Type B pancreatic cell (in vitro differentiated cells): ENCODE measurements at regions not wholly inside any gene's neighbourhood (a gene's known extent, or its start where the extent isn't known, plus 50 kb on each side); places are given as distances from the start of the nearest gene placed in this dataset.

Experiments
- DNase-seq: peaks from one replicate; pipeline ENCODE4 v3.0.0; 2021; ENCODE audit warnings: mixed read lengths; ENCODE audit not compliant: unreplicated experiment; ENCODE audit errors: extremely low spot score
- H3K27ac Mint-ChIP-seq: 2 replicates; pipeline ENCODE4 v1.8.0; 2021; ENCODE audit warnings: mild to moderate bottlenecking, mixed read lengths
- H3K27me3 Mint-ChIP-seq: 2 replicates; pipeline ENCODE4 v1.8.0; 2021; ENCODE audit warnings: mixed read lengths
- H3K36me3 Mint-ChIP-seq: 2 replicates; pipeline ENCODE4 v1.8.0; 2021; ENCODE audit warnings: mixed read lengths
- H3K4me1 Mint-ChIP-seq: one replicate; pipeline ENCODE4 v1.8.0; 2021; ENCODE audit warnings: mixed read lengths; ENCODE audit not compliant: unreplicated experiment
- H3K4me3 Mint-ChIP-seq: 2 replicates; pipeline ENCODE4 v1.8.0; 2021; ENCODE audit warnings: mild to moderate bottlenecking, mixed read lengths
- H3K9me3 Mint-ChIP-seq: 2 replicates; pipeline ENCODE4 v1.8.0; 2021; ENCODE audit warnings: mixed read lengths
- TF ChIP-seq, protein P1 (sequence below): fragments of 200-600 bp; sonication (generic); conservative IDR thresholded peaks from 2 replicates; pipeline ENCODE4 v1.5.0; 2021; ENCODE audit warnings: antibody characterized with exemption, mild to moderate bottlenecking

- Mint-ChIP-seq H3K9me3 (peaks cover 4% of the 10 kb centered on the region), H3K36me3 (no peaks in the 10 kb centered on the region), H3K27ac (peak overlapping the region; percentile 46), H3K4me3 (peak overlapping the region; percentile 71), H3K27me3 (peaks cover 9% of the 10 kb centered on the region), H3K4me1 (peaks cover 26% of the 10 kb centered on the region)
- no peak for DNase-seq
- TF ChIP-seq, protein P1, sequence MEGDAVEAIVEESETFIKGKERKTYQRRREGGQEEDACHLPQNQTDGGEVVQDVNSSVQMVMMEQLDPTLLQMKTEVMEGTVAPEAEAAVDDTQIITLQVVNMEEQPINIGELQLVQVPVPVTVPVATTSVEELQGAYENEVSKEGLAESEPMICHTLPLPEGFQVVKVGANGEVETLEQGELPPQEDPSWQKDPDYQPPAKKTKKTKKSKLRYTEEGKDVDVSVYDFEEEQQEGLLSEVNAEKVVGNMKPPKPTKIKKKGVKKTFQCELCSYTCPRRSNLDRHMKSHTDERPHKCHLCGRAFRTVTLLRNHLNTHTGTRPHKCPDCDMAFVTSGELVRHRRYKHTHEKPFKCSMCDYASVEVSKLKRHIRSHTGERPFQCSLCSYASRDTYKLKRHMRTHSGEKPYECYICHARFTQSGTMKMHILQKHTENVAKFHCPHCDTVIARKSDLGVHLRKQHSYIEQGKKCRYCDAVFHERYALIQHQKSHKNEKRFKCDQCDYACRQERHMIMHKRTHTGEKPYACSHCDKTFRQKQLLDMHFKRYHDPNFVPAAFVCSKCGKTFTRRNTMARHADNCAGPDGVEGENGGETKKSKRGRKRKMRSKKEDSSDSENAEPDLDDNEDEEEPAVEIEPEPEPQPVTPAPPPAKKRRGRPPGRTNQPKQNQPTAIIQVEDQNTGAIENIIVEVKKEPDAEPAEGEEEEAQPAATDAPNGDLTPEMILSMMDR: no peak
Measured at GRCh38 chr6:125528621-125529041, 220.8 kb upstream of the HEY2 start.

DNA sequence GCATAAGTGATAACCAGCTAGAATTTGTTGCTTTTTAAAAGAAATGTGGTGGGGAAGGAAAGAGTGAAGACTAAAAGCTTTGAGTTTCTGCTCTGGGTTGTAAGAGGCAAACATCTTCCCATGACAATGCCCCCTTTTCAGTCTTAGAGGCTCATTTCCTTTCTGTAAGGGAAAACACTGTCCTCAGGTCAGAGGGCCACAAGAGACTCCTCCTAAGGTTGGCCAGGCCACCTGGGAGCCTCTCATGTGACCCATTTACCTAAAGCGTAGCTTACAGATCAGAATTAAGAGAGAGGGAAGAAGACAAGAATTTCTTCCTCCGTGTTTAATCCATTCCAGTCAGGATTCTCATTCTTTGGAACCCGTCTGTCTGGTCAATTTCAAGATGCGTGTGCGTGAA, 220.4 kb upstream of the HEY2 start:
- TF ChIP-seq, protein P1: no peak
- Mint-ChIP-seq H3K36me3 (no peaks in the 10 kb centered on the region), H3K4me1 (peaks cover 28% of the 10 kb centered on the region), H3K4me3 (peak overlapping the region; percentile 71), H3K27ac (peak overlapping the region; percentile 46), H3K27me3 (peaks cover 12% of the 10 kb centered on the region), H3K9me3 (peaks cover 4% of the 10 kb centered on the region)
- no peak for DNase-seq

- Mint-ChIP-seq H3K9me3 (no peaks in the 10 kb centered on the region), H3K27ac (no peak overlapping the region), H3K36me3 (no peaks in the 10 kb centered on the region), H3K27me3 (peaks cover 22% of the 10 kb centered on the region), H3K4me3 (peak overlapping the region; percentile 55), H3K4me1 (peaks cover 22% of the 10 kb centered on the region)
- no peak for DNase-seq
- TF ChIP-seq, protein P1: no peak
Measured at GRCh38 chr6:125533710-125534397, 215.6 kb upstream of the HEY2 start.

GRCh38 chr6:125534430-125535263, 214.8 kb upstream of the HEY2 start:
- Mint-ChIP-seq H3K27ac (no peak overlapping the region), H3K4me3 (no peak overlapping the region), H3K9me3 (no peaks in the 10 kb centered on the region), H3K27me3 (peaks cover 22% of the 10 kb centered on the region), H3K4me1 (peaks cover 15% of the 10 kb centered on the region), H3K36me3 (no peaks in the 10 kb centered on the region)
- TF ChIP-seq, protein P1: no peak
- no peak for DNase-seq

DNA sequence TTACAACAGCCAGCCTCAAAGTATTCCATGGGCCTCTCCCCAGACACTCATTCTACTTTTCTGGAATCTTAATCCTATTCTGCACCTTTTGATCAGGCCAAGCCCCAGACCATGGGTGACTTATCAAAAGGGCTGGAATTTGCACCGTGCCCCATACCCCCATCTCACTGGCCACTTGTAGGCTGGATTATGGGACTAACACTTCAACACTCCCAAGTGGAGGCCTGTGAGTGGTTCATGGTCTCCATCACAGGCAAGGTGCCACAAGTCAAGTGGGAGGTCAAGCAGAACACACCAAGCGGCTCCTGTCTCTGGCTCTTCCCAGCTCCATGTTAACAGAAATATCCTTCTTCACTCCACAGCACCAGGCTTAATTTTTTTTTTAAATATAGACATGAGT, 212.3 kb upstream of the HEY2 start:
- peaks cover 22% of the 10 kb centered on the region for H3K27me3 Mint-ChIP-seq
- H3K4me1 Mint-ChIP-seq: peaks cover 15% of the 10 kb centered on the region
- no peak for DNase-seq
- H3K36me3 Mint-ChIP-seq: no peaks in the 10 kb centered on the region
- H3K9me3 Mint-ChIP-seq: no peaks in the 10 kb centered on the region
- H3K4me3 Mint-ChIP-seq: no peak overlapping the region
- TF ChIP-seq, protein P1: no peak
- H3K27ac Mint-ChIP-seq: no peak overlapping the region
